ENCODE measurements at regions not wholly inside any gene's neighbourhood (a gene's known extent, or its start where the extent isn't known, plus 50 kb on each side); places are given as distances from the start of the nearest gene placed in this dataset.
"Not testable (repeated sequence)": the region's sequence is repeated elsewhere in the genome, so short reads cannot be mapped to it uniquely, and the experiment has no call there.

DNA sequence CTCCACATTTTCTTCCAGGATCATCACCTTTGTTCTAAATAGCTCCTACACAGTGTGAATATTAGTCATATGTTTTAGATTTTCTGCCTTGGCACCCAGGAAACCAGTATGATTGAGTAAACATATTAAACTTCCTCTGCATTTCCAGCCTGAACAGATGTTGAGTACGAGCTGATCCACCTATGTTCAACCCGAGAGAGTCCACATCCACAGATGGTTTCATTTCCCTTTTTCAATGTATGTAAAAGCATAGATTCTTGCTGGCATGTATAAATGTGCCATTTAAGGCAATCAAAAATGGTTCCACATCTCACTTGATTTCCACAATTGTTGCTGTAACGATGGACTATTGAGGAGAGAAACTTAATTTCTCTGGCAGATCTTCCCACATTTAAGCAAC, 74.2 kb downstream of the ZNF716 start:
- peaks cover 21% of the 10 kb centered on the region for H3K9me3 Mint-ChIP-seq
- intact Hi-C loops (cut with DNase I, micrococcal nuclease) = loop anchor here in 1 of 2 experiments (10.0 kb wide), 1 partner anchor 61 kb away; no protein-coding TSS in a partner anchor

DNA sequence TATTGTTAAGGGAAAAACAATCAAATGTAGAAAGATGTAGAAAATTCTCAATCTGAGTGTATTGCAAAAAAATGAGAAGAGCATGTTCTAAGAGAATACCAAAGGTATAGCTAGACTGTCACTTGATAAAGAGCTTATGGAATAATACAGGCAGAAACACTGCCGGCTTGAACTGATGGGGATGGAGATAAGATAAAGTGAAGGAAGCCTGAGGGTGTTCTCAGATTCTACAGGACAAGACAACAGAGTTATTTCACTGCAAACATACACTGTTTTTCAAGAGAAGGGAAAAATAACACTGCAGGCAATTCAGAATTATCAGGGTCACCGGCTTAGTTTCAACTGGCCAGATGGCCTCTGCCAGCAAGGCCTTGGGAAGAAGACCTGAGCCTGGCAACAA, 80.0 kb downstream of the ZNF716 start:
- CTCF ChIA-PET = no interaction called here
- H3K9me3 Mint-ChIP-seq = peaks cover 27% of the 10 kb centered on the region

More for the DNA sequence above, 74.2 kb downstream of the ZNF716 start:
- H3K4me1 ChIP-seq (ENCODE audit: insufficient read depth, low read length); H3K27ac ChIP-seq (ENCODE audit: low read depth in 1 of 2, low read length in 2 of 2); H3K36me3 ChIP-seq (ENCODE audit: insufficient read depth, low read length); H3K9me3 ChIP-seq (ENCODE audit: control insufficient read depth in 1 of 2, insufficient read depth in 1 of 2, low read length in 2 of 2); DNase-seq; ATAC-seq (ENCODE audit: poor library complexity); H3K27me3 Mint-ChIP-seq; H3K4me3 ChIP-seq (ENCODE audit: low read length); H3K4me3 Mint-ChIP-seq; H3K4me1 Mint-ChIP-seq (ENCODE audit: low read depth); CTCF ChIA-PET; H3K36me3 Mint-ChIP-seq (ENCODE audit: low read depth); POLR2A ChIA-PET; H3K27me3 ChIP-seq (ENCODE audit: control insufficient read depth in 1 of 2, insufficient read depth in 2 of 2, low read length in 2 of 2); H3K27ac Mint-ChIP-seq: not testable (repeated sequence)

DNA sequence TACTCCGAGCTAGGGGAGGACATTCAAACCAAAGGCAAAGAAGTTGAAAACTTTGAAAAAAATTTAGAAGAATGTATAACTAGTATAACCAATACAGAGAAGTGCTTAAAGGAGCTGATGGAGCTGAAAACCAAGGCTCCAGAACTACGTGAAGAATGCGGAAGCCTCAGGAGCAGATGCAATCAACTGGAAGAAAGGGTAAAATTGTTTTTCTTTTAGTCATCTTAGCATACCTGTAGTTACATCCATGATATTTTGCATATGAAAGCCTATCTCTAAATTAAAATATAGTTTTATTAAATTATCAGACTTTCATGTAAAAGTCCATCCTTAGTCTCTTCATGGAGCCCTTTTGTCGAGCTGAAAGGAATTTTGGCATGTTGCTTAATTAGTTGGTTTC, 90.7 kb downstream of the ZNF716 start:
- H3K27ac Mint-ChIP-seq; H3K36me3 Mint-ChIP-seq (ENCODE audit: low read depth); H3K4me3 ChIP-seq (ENCODE audit: low read length); H3K9me3 Mint-ChIP-seq; ATAC-seq (ENCODE audit: poor library complexity); intact Hi-C loops (cut with DNase I, micrococcal nuclease); H3K36me3 ChIP-seq (ENCODE audit: insufficient read depth, low read length); H3K4me3 Mint-ChIP-seq; DNase-seq; H3K27ac ChIP-seq (ENCODE audit: low read depth in 1 of 2, low read length in 2 of 2); POLR2A ChIA-PET; CTCF ChIA-PET; H3K27me3 Mint-ChIP-seq; H3K27me3 ChIP-seq (ENCODE audit: control insufficient read depth in 1 of 2, insufficient read depth in 2 of 2, low read length in 2 of 2); H3K4me1 Mint-ChIP-seq (ENCODE audit: low read depth); H3K4me1 ChIP-seq (ENCODE audit: insufficient read depth, low read length): not testable (repeated sequence)
- peaks cover 11 to 12% of the 10 kb centered on the region in 2 experiments for H3K9me3 ChIP-seq (ENCODE audit: control insufficient read depth in 1 of 2, insufficient read depth in 1 of 2, low read length in 2 of 2)

More for the DNA sequence above, 80.0 kb downstream of the ZNF716 start:
- no peak overlapping the region for H3K4me3 Mint-ChIP-seq
- H3K4me1 Mint-ChIP-seq (ENCODE audit: low read depth) = no peaks in the 10 kb centered on the region
- Histone ChIP-seq H3K36me3 (ENCODE audit: insufficient read depth, low read length) (no peaks in the 10 kb centered on the region), H3K27ac (ENCODE audit: low read depth in 1 of 2, low read length in 2 of 2) (no peak overlapping the region), H3K9me3 (ENCODE audit: control insufficient read depth in 1 of 2, insufficient read depth in 1 of 2, low read length in 2 of 2) (peaks cover 0 to 7% of the 10 kb centered on the region in 2 experiments), H3K4me3 (ENCODE audit: low read length) (no peak overlapping the region), H3K4me1 (ENCODE audit: insufficient read depth, low read length) (no peaks in the 10 kb centered on the region), H3K27me3 (ENCODE audit: control insufficient read depth in 1 of 2, insufficient read depth in 2 of 2, low read length in 2 of 2) (no peaks in the 10 kb centered on the region)
- TF ChIP-seq, protein P1, sequence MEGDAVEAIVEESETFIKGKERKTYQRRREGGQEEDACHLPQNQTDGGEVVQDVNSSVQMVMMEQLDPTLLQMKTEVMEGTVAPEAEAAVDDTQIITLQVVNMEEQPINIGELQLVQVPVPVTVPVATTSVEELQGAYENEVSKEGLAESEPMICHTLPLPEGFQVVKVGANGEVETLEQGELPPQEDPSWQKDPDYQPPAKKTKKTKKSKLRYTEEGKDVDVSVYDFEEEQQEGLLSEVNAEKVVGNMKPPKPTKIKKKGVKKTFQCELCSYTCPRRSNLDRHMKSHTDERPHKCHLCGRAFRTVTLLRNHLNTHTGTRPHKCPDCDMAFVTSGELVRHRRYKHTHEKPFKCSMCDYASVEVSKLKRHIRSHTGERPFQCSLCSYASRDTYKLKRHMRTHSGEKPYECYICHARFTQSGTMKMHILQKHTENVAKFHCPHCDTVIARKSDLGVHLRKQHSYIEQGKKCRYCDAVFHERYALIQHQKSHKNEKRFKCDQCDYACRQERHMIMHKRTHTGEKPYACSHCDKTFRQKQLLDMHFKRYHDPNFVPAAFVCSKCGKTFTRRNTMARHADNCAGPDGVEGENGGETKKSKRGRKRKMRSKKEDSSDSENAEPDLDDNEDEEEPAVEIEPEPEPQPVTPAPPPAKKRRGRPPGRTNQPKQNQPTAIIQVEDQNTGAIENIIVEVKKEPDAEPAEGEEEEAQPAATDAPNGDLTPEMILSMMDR (IDR thresholded peaks at IDR 0.05) = no peak
- no peak for DNase-seq
- POLR2A ChIA-PET = no interaction called here
- no peaks in the 10 kb centered on the region for H3K36me3 Mint-ChIP-seq (ENCODE audit: low read depth)
- ATAC-seq (ENCODE audit: poor library complexity) = no peak
- intact Hi-C loops (cut with DNase I, micrococcal nuclease) = loop anchor here in 1 of 2 experiments (10.0 kb wide), 1 partner anchor 55 kb away; no protein-coding TSS in a partner anchor
- no peaks in the 10 kb centered on the region for H3K27me3 Mint-ChIP-seq
- no peak overlapping the region for H3K27ac Mint-ChIP-seq

DNA sequence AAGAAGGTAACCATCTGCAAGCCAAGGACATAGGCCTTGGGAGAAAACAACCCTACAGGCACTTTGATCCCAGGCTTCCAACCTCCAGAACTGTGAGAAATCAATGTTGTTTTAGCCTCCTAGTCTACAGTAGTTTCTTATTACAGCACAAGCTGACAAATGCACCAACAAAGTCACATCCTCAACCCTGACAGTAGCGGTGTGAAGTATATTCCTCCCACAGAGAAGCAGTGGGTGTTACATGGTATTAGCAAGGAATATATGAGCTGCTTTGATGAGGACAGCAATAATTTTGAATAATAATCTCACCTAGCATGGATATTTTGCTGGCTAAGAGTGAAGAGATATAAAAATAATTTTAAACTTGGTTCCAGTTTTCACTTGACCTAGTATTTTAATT, 92.4 kb downstream of the ZNF716 start:
- H3K4me3 ChIP-seq (ENCODE audit: low read length); ATAC-seq (ENCODE audit: poor library complexity); H3K9me3 Mint-ChIP-seq; H3K27ac Mint-ChIP-seq; H3K36me3 Mint-ChIP-seq (ENCODE audit: low read depth); DNase-seq; intact Hi-C loops (cut with DNase I, micrococcal nuclease); H3K27me3 Mint-ChIP-seq; H3K4me3 Mint-ChIP-seq; H3K4me1 Mint-ChIP-seq (ENCODE audit: low read depth); CTCF ChIA-PET; H3K36me3 ChIP-seq (ENCODE audit: insufficient read depth, low read length); POLR2A ChIA-PET; H3K27ac ChIP-seq (ENCODE audit: low read depth in 1 of 2, low read length in 2 of 2); H3K27me3 ChIP-seq (ENCODE audit: control insufficient read depth in 1 of 2, insufficient read depth in 2 of 2, low read length in 2 of 2); H3K4me1 ChIP-seq (ENCODE audit: insufficient read depth, low read length): not testable (repeated sequence)
- peaks cover 11 to 12% of the 10 kb centered on the region in 2 experiments for H3K9me3 ChIP-seq (ENCODE audit: control insufficient read depth in 1 of 2, insufficient read depth in 1 of 2, low read length in 2 of 2)

DNA sequence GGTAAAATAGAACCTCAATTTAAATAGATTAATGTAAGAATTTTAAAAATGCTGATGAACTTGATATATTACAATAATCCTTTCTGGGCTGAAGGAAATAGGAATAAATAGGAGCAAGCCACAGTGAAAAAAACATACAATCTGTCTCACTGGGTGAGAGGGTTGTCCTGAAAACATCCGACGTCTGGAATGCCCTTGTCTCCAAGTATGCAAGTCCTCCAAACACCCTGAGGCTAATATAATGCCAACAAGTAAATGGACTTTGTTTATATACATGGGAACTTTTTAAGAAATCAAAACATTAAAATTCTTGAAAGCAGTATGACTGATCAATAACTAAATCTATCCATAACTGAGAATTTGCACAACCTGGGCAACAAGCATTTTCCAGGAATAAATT, 97.4 kb downstream of the ZNF716 start:
- H3K4me1 Mint-ChIP-seq (ENCODE audit: low read depth); H3K27ac ChIP-seq (ENCODE audit: low read depth in 1 of 2, low read length in 2 of 2); H3K27ac Mint-ChIP-seq; POLR2A ChIA-PET; CTCF ChIA-PET; ATAC-seq (ENCODE audit: poor library complexity); intact Hi-C loops (cut with DNase I, micrococcal nuclease); H3K9me3 Mint-ChIP-seq; H3K4me3 Mint-ChIP-seq; H3K27me3 ChIP-seq (ENCODE audit: control insufficient read depth in 1 of 2, insufficient read depth in 2 of 2, low read length in 2 of 2); H3K4me3 ChIP-seq (ENCODE audit: low read length); H3K36me3 Mint-ChIP-seq (ENCODE audit: low read depth); DNase-seq; H3K4me1 ChIP-seq (ENCODE audit: insufficient read depth, low read length); H3K36me3 ChIP-seq (ENCODE audit: insufficient read depth, low read length); H3K27me3 Mint-ChIP-seq: not testable (repeated sequence)
- H3K9me3 ChIP-seq (ENCODE audit: control insufficient read depth in 1 of 2, insufficient read depth in 1 of 2, low read length in 2 of 2) = peaks cover 7 to 11% of the 10 kb centered on the region in 2 experiments

DNA sequence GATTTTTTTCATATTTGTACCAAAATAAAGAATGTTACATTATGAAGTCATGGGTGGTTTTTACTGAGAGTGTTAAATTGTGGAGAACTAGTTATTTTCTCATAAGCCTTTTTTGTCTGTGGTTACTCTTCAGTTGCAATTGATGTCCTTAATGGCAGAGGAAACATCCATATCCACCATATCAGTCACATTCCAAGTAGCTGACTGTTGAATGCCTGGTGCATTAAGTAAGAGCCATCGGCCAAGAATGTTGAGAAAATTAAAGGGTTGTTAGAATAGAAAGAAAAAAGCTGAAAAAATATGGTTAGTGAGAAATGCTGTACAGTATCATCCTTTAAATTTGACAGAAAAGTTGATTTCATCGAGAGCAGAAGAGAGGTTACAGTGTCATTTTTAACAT, 100.0 kb downstream of the ZNF716 start:
- H3K4me3 Mint-ChIP-seq; H3K27ac Mint-ChIP-seq; H3K27me3 Mint-ChIP-seq; POLR2A ChIA-PET; intact Hi-C loops (cut with DNase I, micrococcal nuclease); H3K9me3 Mint-ChIP-seq; H3K27me3 ChIP-seq (ENCODE audit: control insufficient read depth in 1 of 2, insufficient read depth in 2 of 2, low read length in 2 of 2); H3K27ac ChIP-seq (ENCODE audit: low read depth in 1 of 2, low read length in 2 of 2); H3K4me3 ChIP-seq (ENCODE audit: low read length); ATAC-seq (ENCODE audit: poor library complexity); H3K36me3 Mint-ChIP-seq (ENCODE audit: low read depth); H3K4me1 ChIP-seq (ENCODE audit: insufficient read depth, low read length); H3K9me3 ChIP-seq (ENCODE audit: control insufficient read depth in 1 of 2, insufficient read depth in 1 of 2, low read length in 2 of 2); H3K4me1 Mint-ChIP-seq (ENCODE audit: low read depth); H3K36me3 ChIP-seq (ENCODE audit: insufficient read depth, low read length); DNase-seq; CTCF ChIA-PET: not testable (repeated sequence)

DNA sequence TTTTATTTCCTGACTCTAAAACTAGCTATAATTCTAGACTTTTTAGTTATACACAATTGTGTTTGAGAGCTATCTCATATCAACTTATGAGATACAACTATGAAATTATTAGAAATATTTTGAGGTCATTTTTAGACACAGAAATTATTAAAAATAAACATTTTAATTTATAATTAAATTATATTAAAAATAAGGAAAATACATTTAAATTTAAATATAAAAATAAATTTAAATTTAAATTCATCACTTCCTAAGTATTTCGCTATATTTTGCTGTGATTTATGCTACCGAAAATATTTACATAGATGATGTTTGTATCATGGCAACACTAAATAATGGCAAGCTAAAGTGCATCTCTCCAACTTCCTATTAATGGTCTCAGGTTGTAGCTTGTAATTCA, 105.7 kb downstream of the ZNF716 start:
- DNase-seq; intact Hi-C loops (cut with DNase I, micrococcal nuclease); H3K36me3 ChIP-seq (ENCODE audit: insufficient read depth, low read length); CTCF ChIA-PET; H3K27me3 Mint-ChIP-seq; H3K4me1 ChIP-seq (ENCODE audit: insufficient read depth, low read length); ATAC-seq (ENCODE audit: poor library complexity); H3K9me3 ChIP-seq (ENCODE audit: control insufficient read depth in 1 of 2, insufficient read depth in 1 of 2, low read length in 2 of 2); POLR2A ChIA-PET; H3K4me1 Mint-ChIP-seq (ENCODE audit: low read depth); H3K27ac Mint-ChIP-seq; H3K4me3 Mint-ChIP-seq; H3K27me3 ChIP-seq (ENCODE audit: control insufficient read depth in 1 of 2, insufficient read depth in 2 of 2, low read length in 2 of 2); H3K4me3 ChIP-seq (ENCODE audit: low read length); H3K36me3 Mint-ChIP-seq (ENCODE audit: low read depth); H3K27ac ChIP-seq (ENCODE audit: low read depth in 1 of 2, low read length in 2 of 2): not testable (repeated sequence)
- H3K9me3 Mint-ChIP-seq = peaks cover 14% of the 10 kb centered on the region
